ENCODE measurements at regions not wholly inside any gene's neighbourhood (a gene's known extent, or its start where the extent isn't known, plus 50 kb on each side); places are given as distances from the start of the nearest gene placed in this dataset.

DNA sequence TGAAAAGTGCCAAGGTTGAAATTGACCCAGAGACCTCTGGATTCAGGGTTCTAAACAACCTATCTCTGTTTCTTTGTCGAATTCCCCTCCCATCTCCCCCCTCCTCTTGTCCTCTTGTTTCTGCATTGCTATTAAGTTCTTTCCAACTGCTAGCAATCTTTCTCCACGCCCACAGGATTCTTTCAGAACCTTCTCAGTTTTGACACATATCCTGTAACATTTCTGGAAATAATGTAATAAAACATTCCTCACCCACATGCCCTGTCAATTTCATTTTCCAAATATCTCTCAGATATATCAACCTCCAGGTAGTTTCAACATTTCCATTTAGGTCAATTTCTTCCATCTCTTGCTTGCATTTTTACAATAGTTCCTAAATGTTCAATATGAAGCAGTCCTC is 1105.9 kb downstream of the ARAP2 start:
- no peak for DNase-seq (ENCODE audit: extremely low read depth in 1 of 11, low read depth in 9 of 11, low spot score in 4 of 11)

DNA sequence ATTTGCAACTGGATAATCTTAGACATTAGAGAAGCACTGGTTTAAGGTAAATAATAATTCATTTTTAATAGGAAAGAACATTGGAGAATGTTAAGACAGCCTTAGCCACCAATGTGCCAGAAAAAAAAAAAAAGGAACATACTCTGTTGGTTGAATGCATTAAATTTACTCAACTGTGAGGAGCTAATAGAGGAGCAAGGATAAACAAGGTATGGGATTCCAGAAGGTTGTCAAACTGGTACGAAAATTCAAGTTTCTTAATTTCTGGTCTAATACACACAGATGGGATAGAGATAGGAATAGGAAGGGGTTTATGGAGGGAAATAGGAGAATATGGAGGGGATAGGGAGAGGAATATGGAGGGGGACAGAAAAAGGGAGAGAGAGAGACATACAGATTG is 1096.6 kb downstream of the ARAP2 start:
- no peak for DNase-seq (ENCODE audit: extremely low read depth in 1 of 11, low read depth in 9 of 11, low spot score in 4 of 11)

DNA sequence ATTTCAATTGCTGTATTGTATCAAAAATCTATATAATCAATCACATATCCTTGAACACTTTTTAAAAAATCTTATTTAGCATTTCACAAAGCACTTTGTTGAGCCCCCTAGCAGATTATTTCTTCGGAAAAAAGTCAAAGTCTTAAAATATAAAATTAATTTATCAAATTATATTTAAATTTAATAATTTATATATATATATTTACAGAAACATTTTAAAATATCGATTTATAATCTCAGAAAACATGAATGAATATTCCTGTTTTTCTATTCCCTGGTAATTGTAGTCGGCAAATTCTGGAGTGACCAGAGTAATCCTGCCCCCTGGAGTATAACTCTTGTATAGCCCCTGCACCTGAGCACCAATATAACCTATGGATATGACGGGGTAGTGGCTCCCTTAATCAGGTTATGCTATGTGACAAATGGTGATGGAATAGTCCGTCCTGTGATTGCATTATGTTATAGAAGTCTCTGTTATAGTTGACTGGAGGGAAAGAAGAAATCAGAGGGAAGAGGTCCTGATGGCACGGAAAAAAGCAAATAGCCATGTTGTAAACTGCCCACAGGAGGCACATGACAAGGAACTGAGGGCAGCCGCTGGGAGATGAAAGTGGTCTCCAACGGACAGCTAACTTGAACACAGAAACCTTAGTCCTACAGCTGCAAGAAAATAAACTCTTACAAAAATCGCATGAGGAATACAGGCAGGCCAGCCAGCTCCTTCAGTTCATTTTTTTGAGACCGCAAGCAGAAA is 1092.3 kb downstream of the ARAP2 start:
- peak in 1 of 11 donors; percentile 3 for DNase-seq (ENCODE audit: extremely low read depth in 1 of 11, low read depth in 9 of 11, low spot score in 4 of 11)

DNA sequence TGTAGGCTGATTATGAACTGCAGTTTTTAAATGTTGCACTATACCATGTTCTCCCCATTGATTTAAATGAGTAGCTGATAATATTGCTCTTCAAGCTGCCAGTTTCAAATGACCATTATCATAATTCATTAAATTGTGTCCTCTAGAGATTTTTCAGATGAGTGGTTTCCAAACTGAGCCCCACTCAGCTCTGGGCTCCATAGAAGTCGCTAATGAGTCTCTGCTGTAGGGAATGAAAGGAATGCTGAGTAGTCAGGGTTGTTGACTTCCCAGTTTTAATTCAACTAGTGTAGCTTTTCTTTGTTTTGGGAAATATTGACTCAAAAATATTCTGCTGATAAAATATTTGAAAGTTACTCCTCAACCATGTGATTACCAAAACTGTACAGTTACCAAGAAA is 1081.1 kb downstream of the ARAP2 start:
- DNase-seq (ENCODE audit: extremely low read depth in 1 of 11, low read depth in 9 of 11, low spot score in 4 of 11): no peak

DNA sequence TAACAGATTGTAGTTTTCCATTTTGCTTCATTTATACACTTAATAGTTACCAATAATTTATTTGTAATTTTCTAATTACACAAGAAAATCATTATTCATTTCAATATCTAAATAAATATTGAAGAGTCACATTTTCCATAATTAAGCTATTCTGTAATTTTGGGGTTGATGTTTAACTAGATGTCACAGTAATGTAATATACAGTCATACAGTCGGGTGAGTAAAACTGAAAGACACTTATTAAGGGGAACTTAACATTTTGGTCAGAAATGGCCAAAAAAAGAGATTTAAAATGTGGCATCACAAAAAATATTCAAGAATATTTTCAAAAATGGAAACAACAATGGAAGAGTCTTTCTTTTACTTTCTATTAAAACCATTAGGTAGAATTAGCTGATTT is 1080.3 kb downstream of the ARAP2 start:
- DNase-seq (ENCODE audit: extremely low read depth in 1 of 11, low read depth in 9 of 11, low spot score in 4 of 11): no peak

DNA sequence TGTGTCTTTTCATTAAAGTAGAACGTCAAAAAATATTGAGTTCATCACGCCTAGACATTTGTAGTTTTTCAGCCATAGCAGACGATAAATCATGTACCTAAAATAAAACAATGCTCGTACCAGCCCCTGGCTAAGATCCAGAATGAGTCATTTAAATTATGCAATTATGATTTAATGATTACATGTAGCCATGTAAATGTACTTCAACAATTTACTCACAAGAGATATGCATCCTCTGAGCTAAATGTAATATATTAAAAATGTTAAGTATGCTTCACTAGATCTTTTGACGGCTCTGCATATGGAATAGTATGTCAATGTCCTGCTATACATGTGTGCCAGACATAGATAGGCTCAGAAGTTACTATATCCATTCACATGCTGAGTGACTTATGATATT is 1077.8 kb downstream of the ARAP2 start:
- no peak for DNase-seq (ENCODE audit: extremely low read depth in 1 of 11, low read depth in 9 of 11, low spot score in 4 of 11)

DNA sequence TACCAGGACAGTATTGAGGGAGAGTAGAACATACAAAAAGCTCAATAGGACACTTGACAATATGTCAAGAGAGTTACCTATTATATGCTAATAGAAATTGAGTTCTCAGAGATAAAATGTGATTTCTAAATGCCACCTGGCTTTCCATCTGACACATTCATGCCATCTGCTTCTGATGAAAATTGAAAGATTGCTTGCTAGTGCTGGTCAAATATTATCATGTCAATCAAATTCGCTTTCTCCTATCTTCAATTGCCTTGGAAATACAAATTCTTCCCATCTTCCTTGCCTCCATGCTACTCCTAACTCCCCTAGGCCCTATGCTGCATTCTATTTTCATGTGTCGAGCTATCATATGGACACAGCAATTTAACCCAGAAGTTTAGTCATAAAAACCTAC is 1076.9 kb downstream of the ARAP2 start:
- no peak for DNase-seq (ENCODE audit: extremely low read depth in 1 of 11, low read depth in 9 of 11, low spot score in 4 of 11)

DNA sequence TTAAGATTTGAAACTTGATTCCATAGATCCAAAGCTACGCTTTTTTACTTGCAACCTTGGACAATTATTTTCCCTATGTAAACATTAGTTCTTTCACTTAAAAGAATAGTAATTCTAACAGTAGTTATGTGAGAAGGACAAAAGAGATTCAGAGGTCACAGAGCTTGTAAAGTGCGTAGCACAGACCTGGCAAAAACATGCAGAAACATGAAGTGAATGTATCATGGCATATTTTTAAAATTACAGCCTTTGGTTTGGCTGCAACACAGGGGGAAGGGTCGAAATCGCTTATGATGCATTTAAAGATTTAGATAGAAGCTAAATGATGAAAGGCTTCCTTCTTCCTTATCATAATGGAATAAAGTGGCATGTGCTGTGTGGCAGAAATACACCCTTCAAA is 1068.8 kb downstream of the ARAP2 start:
- DNase-seq (ENCODE audit: extremely low read depth in 1 of 11, low read depth in 9 of 11, low spot score in 4 of 11): no peak

DNA sequence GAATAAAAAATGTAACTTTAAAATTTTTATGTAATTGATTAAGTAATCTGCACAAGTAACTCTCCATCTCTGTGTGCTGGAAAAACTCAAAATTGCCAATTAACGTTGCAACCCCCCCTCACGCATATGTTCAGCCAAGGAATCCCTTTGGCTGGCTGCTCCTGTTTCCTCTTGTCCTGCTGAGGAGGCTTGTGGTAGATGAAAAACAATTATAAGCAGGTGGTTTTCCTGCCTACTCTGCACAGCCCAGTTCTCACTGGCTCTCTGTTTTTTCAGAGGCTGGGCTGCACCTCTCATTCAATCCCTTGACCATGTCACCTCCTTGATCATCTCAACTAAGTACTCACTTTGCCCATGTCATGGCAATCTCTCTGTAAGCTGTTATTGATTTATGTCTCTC is 1068.4 kb downstream of the ARAP2 start:
- DNase-seq (ENCODE audit: extremely low read depth in 1 of 11, low read depth in 9 of 11, low spot score in 4 of 11): no peak

DNA sequence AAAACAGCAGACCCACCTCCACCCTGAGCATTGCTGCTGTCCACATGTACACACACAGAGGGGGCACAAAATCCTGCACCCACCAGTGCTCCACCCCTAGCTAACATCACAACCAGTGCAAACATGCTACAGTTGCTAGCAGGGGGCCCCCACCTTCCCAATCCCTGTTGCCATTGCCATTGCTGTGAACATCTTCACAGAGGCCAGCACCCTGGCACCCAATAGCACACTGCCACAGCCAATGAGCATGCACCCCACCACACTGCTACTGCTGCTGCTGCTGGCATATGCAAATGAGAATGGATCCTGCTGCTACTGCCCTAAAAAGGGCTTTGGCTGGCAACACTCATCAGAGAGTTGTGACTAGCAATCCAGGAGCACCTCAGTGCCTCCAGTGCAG is 1061.9 kb downstream of the ARAP2 start:
- no peak for DNase-seq (ENCODE audit: extremely low read depth in 1 of 11, low read depth in 9 of 11, low spot score in 4 of 11)

DNA sequence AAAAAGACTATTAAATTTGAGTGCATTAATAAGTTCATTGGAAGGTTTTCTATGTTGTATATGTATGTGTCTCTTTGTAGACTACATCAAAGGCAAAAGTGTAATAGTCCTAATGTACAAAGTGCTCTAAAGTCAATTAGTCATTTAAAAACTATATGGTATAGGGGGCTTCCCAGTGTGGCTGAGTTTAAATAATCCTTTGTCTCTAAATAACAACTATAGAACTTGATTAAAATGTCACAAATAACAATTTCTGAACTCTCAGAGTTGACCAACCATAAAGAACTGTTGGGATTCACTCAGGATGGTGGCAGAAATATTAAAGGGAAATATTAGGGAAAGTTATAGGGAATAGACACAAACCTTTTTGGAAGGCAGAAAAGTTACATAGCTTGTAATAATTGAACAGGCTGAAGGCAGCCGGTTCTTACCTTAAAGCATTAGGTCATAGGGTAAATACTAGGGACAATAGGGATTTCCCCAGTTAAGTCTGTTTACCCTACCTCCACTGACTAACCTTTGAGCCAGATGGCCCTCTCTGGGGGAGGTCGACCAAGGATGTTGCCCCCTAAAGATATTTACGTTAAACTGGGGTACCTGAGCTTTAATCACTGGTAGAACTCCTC is 1054.2 kb downstream of the ARAP2 start:
- no peak for DNase-seq (ENCODE audit: extremely low read depth in 1 of 11, low read depth in 9 of 11, low spot score in 4 of 11)

DNA sequence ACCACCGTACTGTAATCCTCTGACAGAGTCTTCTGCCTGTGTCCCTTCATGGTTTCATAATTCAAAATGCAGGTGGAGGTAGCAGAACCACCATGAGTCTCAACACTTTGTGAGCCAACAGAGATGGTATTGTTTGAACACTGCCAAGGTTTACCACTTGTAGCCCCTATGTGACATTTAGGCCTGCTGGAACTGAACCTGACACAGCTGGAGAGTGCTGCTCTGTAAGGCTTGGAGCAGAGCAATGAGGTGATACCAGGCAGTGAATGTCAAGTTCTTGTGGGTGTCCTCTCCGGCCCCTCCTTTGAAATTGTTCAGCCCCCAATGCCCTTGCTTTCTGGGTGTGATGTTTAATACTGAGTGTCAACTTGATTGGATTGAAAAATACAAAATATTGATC is 1042.9 kb downstream of the ARAP2 start:
- DNase-seq (ENCODE audit: extremely low read depth in 1 of 11, low read depth in 9 of 11, low spot score in 4 of 11): no peak

DNA sequence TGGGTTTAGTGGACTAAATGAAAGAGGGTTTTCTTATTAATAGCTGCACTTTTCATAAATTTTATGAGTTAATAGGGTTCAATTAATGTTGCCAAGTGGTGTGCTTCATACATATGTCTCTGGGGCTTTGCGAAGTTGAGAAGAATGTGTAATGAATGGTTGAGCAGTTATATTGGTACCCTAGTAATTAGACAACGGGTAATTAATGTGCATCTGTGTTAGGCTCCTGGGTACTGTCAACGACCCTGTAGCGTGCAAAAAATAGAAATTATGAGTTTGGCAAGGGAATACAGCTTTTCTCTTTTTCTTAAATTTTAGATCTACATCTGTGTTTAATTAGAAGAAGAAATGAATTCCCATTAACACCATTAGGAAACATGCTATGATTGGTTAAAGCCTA is 1027.7 kb downstream of the ARAP2 start:
- no peak for DNase-seq (ENCODE audit: extremely low read depth in 1 of 11, low read depth in 9 of 11, low spot score in 4 of 11)

DNA sequence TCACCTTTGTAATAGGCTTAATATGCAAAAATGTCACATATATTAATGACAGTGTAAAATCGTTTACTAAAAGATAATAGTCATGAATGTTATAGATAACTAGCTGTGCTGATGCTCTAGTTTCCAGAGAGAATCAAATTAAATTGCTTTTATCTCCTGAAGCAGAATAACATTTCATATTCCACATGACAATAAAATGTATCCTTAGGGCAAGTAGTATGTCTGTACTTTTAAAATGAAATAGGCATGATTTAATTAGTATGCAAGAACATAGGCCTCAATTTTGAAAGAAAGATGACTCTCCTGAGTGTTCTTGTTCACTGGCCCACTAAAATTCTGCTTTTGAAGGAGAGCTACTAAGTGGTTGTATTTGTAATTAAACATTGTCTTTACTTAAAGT is 1027.0 kb downstream of the ARAP2 start:
- no peak for DNase-seq (ENCODE audit: extremely low read depth in 1 of 11, low read depth in 9 of 11, low spot score in 4 of 11)

DNA sequence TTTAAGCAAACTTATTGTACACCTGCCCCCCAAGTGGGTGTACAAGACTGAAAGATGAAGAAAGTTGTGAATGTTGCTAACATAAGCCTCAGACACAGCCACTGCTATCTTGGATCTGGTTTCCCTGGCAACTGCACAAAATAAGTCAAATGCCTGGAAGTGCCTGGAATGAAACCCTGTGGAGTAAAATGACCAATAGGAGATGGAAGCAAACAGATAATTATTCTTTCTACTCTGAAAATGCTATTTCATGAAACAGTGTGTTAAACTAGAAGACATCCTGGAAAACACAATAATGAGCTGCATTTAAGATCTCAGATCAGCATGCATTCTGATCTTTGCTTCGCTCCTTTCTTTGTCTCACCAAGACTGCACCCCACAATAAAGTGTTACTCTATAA is 1016.0 kb downstream of the ARAP2 start:
- peak in 7 of 11 donors; percentile 3 to 32 (median 8) for DNase-seq (ENCODE audit: extremely low read depth in 1 of 11, low read depth in 9 of 11, low spot score in 4 of 11)

DNA sequence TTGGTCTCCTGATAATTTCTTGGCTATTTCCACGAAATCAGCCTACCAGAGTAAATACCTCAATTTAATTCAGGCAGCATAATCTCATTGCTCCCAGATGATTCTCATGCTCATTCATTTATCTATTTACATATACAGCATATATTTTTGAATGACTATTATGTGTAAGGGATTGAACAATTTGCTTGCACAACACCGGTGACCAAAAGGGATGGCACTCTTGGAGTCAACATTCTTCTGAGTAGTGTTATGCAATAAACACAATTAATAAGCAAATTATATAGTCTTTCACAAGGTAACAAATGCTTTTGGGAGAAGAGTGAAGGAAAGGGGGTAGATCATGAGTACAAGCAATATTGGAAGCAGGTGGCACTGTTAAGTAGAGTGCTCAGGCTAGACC is 1015.3 kb downstream of the ARAP2 start:
- no peak for DNase-seq (ENCODE audit: extremely low read depth in 1 of 11, low read depth in 9 of 11, low spot score in 4 of 11)

DNA sequence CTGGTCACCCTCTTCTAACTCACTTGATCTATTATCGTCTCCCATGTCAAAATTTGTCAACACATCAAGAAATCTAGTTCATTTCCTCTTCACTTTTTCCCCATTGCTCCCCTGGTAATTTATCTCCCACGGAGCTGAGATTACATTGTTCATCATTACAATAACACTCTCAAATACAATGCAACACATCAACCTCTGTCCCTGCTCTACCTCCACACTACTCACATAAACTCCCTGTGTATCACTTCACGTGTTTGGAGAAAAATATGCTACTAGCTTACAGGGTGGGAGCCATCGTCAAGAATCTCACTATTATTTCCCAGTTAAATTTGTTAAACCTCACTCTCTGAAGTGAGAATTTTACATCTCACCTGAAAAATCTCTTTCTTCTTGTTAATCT is 1006.4 kb downstream of the ARAP2 start:
- no peak for DNase-seq (ENCODE audit: extremely low read depth in 1 of 11, low read depth in 9 of 11, low spot score in 4 of 11)

DNA sequence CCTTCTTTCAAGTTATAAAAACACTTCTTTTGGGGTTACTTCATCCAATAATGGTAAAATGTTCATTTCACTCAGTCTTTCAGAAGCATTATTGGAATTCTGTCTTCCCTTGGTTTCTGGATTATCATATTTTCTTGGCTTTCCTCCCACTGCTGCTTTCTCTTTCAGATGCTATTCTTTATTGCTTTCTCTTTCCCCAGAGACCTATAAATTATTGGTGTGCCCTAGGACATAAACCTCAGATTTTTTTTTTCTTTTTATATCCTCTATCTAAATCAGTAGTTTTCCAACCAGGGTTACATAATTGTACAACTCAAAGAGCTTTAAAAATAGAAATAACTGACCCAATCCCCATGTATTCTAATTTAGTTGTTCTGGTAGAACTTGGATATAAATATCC is 1005.5 kb downstream of the ARAP2 start:
- DNase-seq (ENCODE audit: extremely low read depth in 1 of 11, low read depth in 9 of 11, low spot score in 4 of 11): no peak

DNA sequence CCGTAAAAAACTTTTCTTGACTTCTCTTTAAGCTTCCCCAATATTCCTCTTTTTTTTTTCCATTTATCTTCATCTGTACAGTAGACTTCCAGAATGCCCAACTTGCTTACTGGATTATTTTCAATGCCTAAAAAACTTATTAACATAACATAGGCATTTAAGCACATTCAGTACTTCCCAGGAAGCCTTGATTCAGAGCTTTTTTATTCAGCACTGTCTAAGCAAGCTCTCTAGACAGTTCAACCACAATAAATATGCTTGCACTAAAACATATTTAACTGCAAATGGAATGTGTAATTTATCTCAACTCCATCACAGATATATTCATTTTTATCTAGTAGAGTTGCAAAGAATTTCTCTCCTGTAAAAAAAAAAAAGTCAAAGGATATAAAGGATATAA is 997.8 kb downstream of the ARAP2 start:
- DNase-seq (ENCODE audit: extremely low read depth in 1 of 11, low read depth in 9 of 11, low spot score in 4 of 11): no peak

DNA sequence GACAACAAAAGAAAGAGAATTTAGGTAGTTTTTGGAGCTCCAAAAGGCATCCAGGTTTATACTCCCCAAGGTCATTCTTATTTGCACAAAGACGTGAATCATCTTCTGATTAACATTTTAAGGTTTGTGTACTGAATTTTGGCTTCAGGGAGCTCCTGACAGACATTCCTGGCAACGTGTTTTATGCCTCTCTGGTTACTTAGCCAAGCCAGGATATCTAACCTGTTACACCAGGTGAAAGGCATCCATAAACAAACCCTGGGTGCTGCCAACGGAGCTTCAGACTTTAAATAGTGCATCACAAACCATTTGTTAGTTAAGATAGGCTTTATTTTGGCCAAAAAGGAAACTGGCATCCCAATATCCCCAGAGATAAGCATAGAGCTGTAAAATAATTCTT is 997.3 kb downstream of the ARAP2 start:
- no peak for DNase-seq (ENCODE audit: extremely low read depth in 1 of 11, low read depth in 9 of 11, low spot score in 4 of 11)

DNA sequence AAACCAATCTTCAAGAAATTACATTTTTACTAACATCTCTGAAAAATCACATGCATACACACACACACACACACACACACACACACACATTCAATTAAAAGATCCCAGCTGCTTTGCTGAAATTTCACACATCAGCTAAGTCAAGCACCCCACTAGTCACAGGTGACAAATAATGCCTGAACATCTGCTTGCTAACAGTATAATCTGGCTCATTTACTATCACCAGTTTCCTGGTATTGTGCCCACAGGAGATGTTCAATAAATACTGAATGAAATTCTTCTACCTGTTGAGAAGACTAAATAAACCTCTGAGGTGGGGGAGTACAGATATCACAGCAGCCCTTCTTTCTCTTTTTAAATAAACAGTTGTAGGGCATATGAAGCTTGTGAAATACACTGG is 994.0 kb downstream of the ARAP2 start:
- no peak for DNase-seq (ENCODE audit: extremely low read depth in 1 of 11, low read depth in 9 of 11, low spot score in 4 of 11)
